ENCODE measurements at regions not wholly inside any gene's neighbourhood (a gene's known extent, or its start where the extent isn't known, plus 50 kb on each side); places are given as distances from the start of the nearest gene placed in this dataset.

- Histone ChIP-seq H3K36me3 (replicated peaks; ENCODE audit: insufficient read depth, low read depth) (no peaks in the 10 kb centered on the region), H3K4me1 (ENCODE audit: insufficient read depth) (no peaks in the 10 kb centered on the region), H3K9me3 (ENCODE audit: low read depth) (no peaks in the 10 kb centered on the region), H3K27ac (no peak overlapping the region), H3K4me2 (no peak overlapping the region), H4K20me1 (ENCODE audit: insufficient read depth, poor library complexity, severe bottlenecking) (no peaks in the 10 kb centered on the region), H3K9me2 (replicated peaks; ENCODE audit: insufficient read depth) (no peaks in the 10 kb centered on the region), H3K27me3 (no peaks in the 10 kb centered on the region), H2AFZ (no peak overlapping the region), H3K79me2 (no peaks in the 10 kb centered on the region), H3K4me3 (no peak overlapping the region)
- TF ChIP-seq EZH2phosphoT487 (IDR thresholded peaks at IDR 0.05; ENCODE audit: low read depth, severe bottlenecking, unreplicated experiment) (no peak), CTCF (IDR thresholded peaks at IDR 0.05; ENCODE audit: poor library complexity) (no peak), EZH2 (IDR thresholded peaks at IDR 0.05; ENCODE audit: borderline replicate concordance) (no peak)
- DNase-seq (ENCODE audit: low spot score) = peak; percentile 42
- WGBS (ENCODE audit: low lambda C conversion rate, missing lambda C conversion rate) = 90% methylated on average over 28 of the region's 28 CpGs
Measured at GRCh38 chr2:10242998-10243925, 59.4 kb upstream of the HPCAL1 start.

DNA sequence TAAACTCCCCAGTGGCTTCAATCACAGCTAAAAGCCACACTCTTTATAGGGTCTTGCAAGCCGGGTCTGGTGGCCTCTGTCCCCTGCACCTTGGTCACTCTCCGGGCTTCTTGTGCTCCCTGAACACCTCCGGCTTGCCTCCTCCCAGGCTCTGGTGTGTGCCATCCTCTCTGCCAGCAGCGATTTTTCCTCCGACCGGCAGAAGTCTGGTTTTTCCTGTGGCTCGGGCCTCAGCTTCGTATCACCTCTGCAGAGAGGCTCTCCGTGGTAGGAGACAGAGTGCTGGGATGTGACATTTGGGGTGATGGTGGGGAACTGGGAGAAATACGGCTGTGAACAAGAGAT is 58.8 kb upstream of the HPCAL1 start:
- 94% methylated on average over 10 of the region's 10 CpGs for WGBS (ENCODE audit: low lambda C conversion rate, missing lambda C conversion rate)
- no peak overlapping the region for H3K4me3 ChIP-seq
- DNase-seq (ENCODE audit: low spot score) = no peak
- no peaks in the 10 kb centered on the region for H3K4me1 ChIP-seq (ENCODE audit: insufficient read depth)
- peaks cover under 1% of the 10 kb centered on the region for H3K9me3 ChIP-seq (ENCODE audit: low read depth)
- H2AFZ ChIP-seq = no peak overlapping the region
- no peak overlapping the region for H3K27ac ChIP-seq
- no peaks in the 10 kb centered on the region for H3K9me2 ChIP-seq (replicated peaks; ENCODE audit: insufficient read depth)
- H3K27me3 ChIP-seq = no peaks in the 10 kb centered on the region
- no peak overlapping the region for H3K4me2 ChIP-seq
- no peaks in the 10 kb centered on the region for H3K79me2 ChIP-seq
- no peaks in the 10 kb centered on the region for H3K36me3 ChIP-seq (replicated peaks; ENCODE audit: insufficient read depth, low read depth)
- H4K20me1 ChIP-seq (ENCODE audit: insufficient read depth, poor library complexity, severe bottlenecking) = no peaks in the 10 kb centered on the region
- no peak for TF ChIP-seq EZH2 (IDR thresholded peaks at IDR 0.05; ENCODE audit: borderline replicate concordance)
- no peak for TF ChIP-seq CTCF (IDR thresholded peaks at IDR 0.05; ENCODE audit: poor library complexity)
- no peak for TF ChIP-seq EZH2phosphoT487 (IDR thresholded peaks at IDR 0.05; ENCODE audit: low read depth, severe bottlenecking, unreplicated experiment)

DNA sequence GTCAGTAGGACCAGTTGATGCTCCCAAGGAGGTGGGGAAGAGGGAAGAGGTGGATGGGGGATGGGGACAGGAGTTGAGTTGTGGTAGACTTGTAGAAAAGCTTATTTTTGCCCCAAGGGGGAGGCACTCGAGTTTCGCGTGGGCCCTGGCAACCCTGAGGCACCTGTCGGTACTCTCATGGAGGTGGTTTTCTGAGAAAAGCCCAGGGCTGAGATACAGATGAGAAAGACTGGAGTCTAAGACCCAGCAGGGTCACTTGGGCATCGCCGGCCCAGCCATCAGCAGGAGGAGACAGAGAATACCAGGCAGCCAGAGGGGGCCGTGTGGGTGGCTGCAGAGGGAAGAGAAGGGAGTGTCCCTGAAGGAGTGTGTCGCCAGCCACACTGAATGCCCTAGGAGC is 57.7 kb upstream of the HPCAL1 start:
- H3K27ac ChIP-seq = no peak overlapping the region
- no peaks in the 10 kb centered on the region for H3K9me2 ChIP-seq (replicated peaks; ENCODE audit: insufficient read depth)
- H3K79me2 ChIP-seq = no peaks in the 10 kb centered on the region
- H3K36me3 ChIP-seq (replicated peaks; ENCODE audit: insufficient read depth, low read depth) = no peaks in the 10 kb centered on the region
- H3K4me1 ChIP-seq (ENCODE audit: insufficient read depth) = no peaks in the 10 kb centered on the region
- no peak overlapping the region for H2AFZ ChIP-seq
- 88% methylated on average over 8 of the region's 8 CpGs for WGBS (ENCODE audit: low lambda C conversion rate, missing lambda C conversion rate)
- no peak for DNase-seq (ENCODE audit: low spot score)
- H3K9me3 ChIP-seq (ENCODE audit: low read depth) = peaks cover 11% of the 10 kb centered on the region
- TF ChIP-seq CTCF (IDR thresholded peaks at IDR 0.05; ENCODE audit: poor library complexity) (no peak), EZH2phosphoT487 (IDR thresholded peaks at IDR 0.05; ENCODE audit: low read depth, severe bottlenecking, unreplicated experiment) (no peak), EZH2 (IDR thresholded peaks at IDR 0.05; ENCODE audit: borderline replicate concordance) (no peak)
- no peaks in the 10 kb centered on the region for H4K20me1 ChIP-seq (ENCODE audit: insufficient read depth, poor library complexity, severe bottlenecking)
- no peak overlapping the region for H3K4me3 ChIP-seq
- no peaks in the 10 kb centered on the region for H3K27me3 ChIP-seq
- no peak overlapping the region for H3K4me2 ChIP-seq

All from hepatocyte (in vitro differentiated cells).